OCI-LY7 (cell line): ENCODE measurements at regions not wholly inside any gene's neighbourhood (a gene's known extent, or its start where the extent isn't known, plus 50 kb on each side); places are given as distances from the start of the nearest gene placed in this dataset.
"Not testable (repeated sequence)": the region's sequence is repeated elsewhere in the genome, so short reads cannot be mapped to it uniquely, and the experiment has no call there.

Experiments
- BruUV-seq: library from RNA; stranded (reverse); fragments of 400-500 nt; replicated peaks from 2 replicates; lab custom pipeline; 2021; lab: Mats Ljungman, UMichigan
- CTCF ChIA-PET: fragments of 300-600 bp; sonication (Branson Sonifier 250); formaldehyde crosslinking; loops from one replicate; lab custom pipeline; 2022; ENCODE audit warnings: antibody characterized with exemption; ENCODE audit not compliant: unreplicated experiment; lab: Charles Lee
- POLR2A ChIA-PET: fragments of 300-600 bp; sonication (Branson Sonifier 250); formaldehyde crosslinking; loops from one replicate; lab custom pipeline; 2022; ENCODE audit warnings: antibody characterized with exemption; lab: Charles Lee
- DNase-seq: peaks from one replicate; pipeline ENCODE4 v3.0.0-alpha.2; 2015; ENCODE audit warnings: low spot score
- H2AFZ ChIP-seq: fragments of 200-600 bp; sonication (generic), shearing (Covaris generic); 2 replicates; pipeline ENCODE4 v1.6.1; 2014; ENCODE audit warnings: mild to moderate bottlenecking, antibody characterized with exemption, low read length, moderate library complexity
- H3K27ac ChIP-seq: fragments of 200-600 bp; sonication (generic); 2 replicates; pipeline ENCODE4 v1.5.1; 2014; ENCODE audit warnings: mixed run types, low read depth, mild to moderate bottlenecking, moderate library complexity, low read length, inconsistent platforms; ENCODE audit not compliant: poor library complexity, severe bottlenecking
- H3K36me3 ChIP-seq: fragments of 200-600 bp; sonication (generic); 2 replicates; pipeline ENCODE4 v1.6.1; 2014; ENCODE audit warnings: mild to moderate bottlenecking, antibody characterized with exemption, low read length, moderate library complexity, mixed read lengths; ENCODE audit not compliant: insufficient read depth
- H3K4me1 ChIP-seq: fragments of 200-600 bp; sonication (generic); 2 replicates; pipeline ENCODE4 v1.5.1; 2014; ENCODE audit warnings: mild to moderate bottlenecking, low read length; ENCODE audit not compliant: insufficient read depth, poor library complexity, severe bottlenecking
- H3K4me2 ChIP-seq: fragments of 200-600 bp; sonication (generic); 2 replicates; pipeline ENCODE4 v1.6.1; 2014; ENCODE audit warnings: mild to moderate bottlenecking, low read length
- H3K4me3 ChIP-seq: fragments of 200-600 bp; sonication (generic); 2 replicates; pipeline ENCODE4 v1.5.1; 2014; ENCODE audit warnings: mild to moderate bottlenecking, low read depth, low read length; ENCODE audit not compliant: poor library complexity, severe bottlenecking
- H3K79me2 ChIP-seq: fragments of 200-600 bp; sonication (generic); 2 replicates; pipeline ENCODE4 v1.6.1; 2016; ENCODE audit warnings: low read depth, mild to moderate bottlenecking, low read length, moderate library complexity, mixed read lengths; ENCODE audit not compliant: insufficient read depth
- H3K9me2 ChIP-seq: fragments of 200-600 bp; sonication (generic); 2 replicates; pipeline ENCODE4 v1.6.1; 2016; ENCODE audit warnings: mild to moderate bottlenecking, low read length, mixed read lengths; ENCODE audit not compliant: insufficient read depth
- H3K9me3 ChIP-seq: fragments of 200-600 bp; sonication (generic); 2 replicates; pipeline ENCODE4 v1.6.1; 2014; ENCODE audit warnings: mild to moderate bottlenecking, mixed run types, low read length, mixed read lengths
- H4K20me1 ChIP-seq: fragments of 200-600 bp; sonication (generic); 2 replicates; pipeline ENCODE4 v1.6.1; 2014; ENCODE audit warnings: mild to moderate bottlenecking, antibody characterized with exemption, low read length, moderate library complexity, mixed read lengths; ENCODE audit not compliant: insufficient read depth
- CTCF ChIP-seq: fragments of 200-600 bp; sonication (generic); conservative IDR thresholded peaks from 2 replicates; pipeline ENCODE4 v1.5.1; 2014; ENCODE audit warnings: mild to moderate bottlenecking, antibody characterized with exemption, low read length, moderate library complexity, mixed read lengths
- EZH2phosphoT487 ChIP-seq: fragments of 200-600 bp; sonication (generic); IDR thresholded peaks from 2 replicates; pipeline ENCODE4 v1.6.1; 2018; ENCODE audit warnings: low read depth, borderline replicate concordance, mild to moderate bottlenecking, mixed run types, antibody characterized with exemption, low read length, moderate library complexity, mixed read lengths
- intact Hi-C: fragments of 100-400 bp; cut with micrococcal nuclease; formaldehyde crosslinking; loops from one replicate; pipeline ENCODE4 v1.10.0; 2022; ENCODE audit not compliant: unreplicated experiment

GRCh38 chrX:1025413-1025812 is 187.0 kb downstream of the CRLF2 start:
- H3K36me3 ChIP-seq: no peaks in the 10 kb centered on the region
- TF ChIP-seq EZH2phosphoT487 (no peak), CTCF (no peak)
- no peak overlapping the region for H3K4me2 ChIP-seq
- no peak overlapping the region for H3K4me3 ChIP-seq
- no peaks in the 10 kb centered on the region for H3K9me2 ChIP-seq
- no peaks in the 10 kb centered on the region for H3K79me2 ChIP-seq
- no peak overlapping the region for H3K27ac ChIP-seq
- ChIA-PET CTCF (no interaction called here), POLR2A (no interaction called here)
- intact Hi-C loops: no loop called here
- no TSS peak for BruUV-seq
- H3K9me3 ChIP-seq: peaks cover 12% of the 10 kb centered on the region; the same call in 1 of the 2 replicates
- no peaks in the 10 kb centered on the region for H4K20me1 ChIP-seq
- DNase-seq: no peak
- no peak overlapping the region for H2AFZ ChIP-seq
- peaks cover 26% of the 10 kb centered on the region for H3K4me1 ChIP-seq

- no peaks in the 10 kb centered on the region for H3K79me2 ChIP-seq
- TF ChIP-seq CTCF (no peak), EZH2phosphoT487 (no peak)
Observed at GRCh38 chrX:1023676-1024075, 188.8 kb downstream of the CRLF2 start.

GRCh38 chrX:1021314-1021993 is 191.0 kb downstream of the CRLF2 start:
- H3K4me3 ChIP-seq, H2AFZ ChIP-seq, H3K9me2 ChIP-seq, CTCF ChIA-PET, BruUV-seq, H3K79me2 ChIP-seq, intact Hi-C loops, DNase-seq, H3K27ac ChIP-seq, H4K20me1 ChIP-seq, POLR2A ChIA-PET, H3K36me3 ChIP-seq, H3K4me2 ChIP-seq: not testable (repeated sequence)
- peaks cover 12% of the 10 kb centered on the region; the same call in 1 of the 2 replicates for H3K9me3 ChIP-seq
- peaks cover 12% of the 10 kb centered on the region for H3K4me1 ChIP-seq

More at GRCh38 chrX:1023676-1024075, 188.8 kb downstream of the CRLF2 start:
- Histone ChIP-seq H4K20me1 (no peaks in the 10 kb centered on the region), H3K27ac (no peak overlapping the region), H3K36me3 (no peaks in the 10 kb centered on the region), H3K9me3 (peaks cover 12% of the 10 kb centered on the region; the same call in 1 of the 2 replicates), H3K4me1 (peaks cover 26% of the 10 kb centered on the region), H3K4me2 (no peak overlapping the region), H2AFZ (no peak overlapping the region), H3K4me3 (no peak overlapping the region), H3K9me2 (no peaks in the 10 kb centered on the region)
- no peak for DNase-seq
- intact Hi-C loops: no loop called here
- ChIA-PET POLR2A (no interaction called here), CTCF (no interaction called here)
- no TSS peak for BruUV-seq
